Stimulated activated CD8-positive, alpha-beta memory T cell treated with anti-CD3 and anti-CD28 coated beads, Interleukin-15, amount 100 ng/mL, for 24 hours (primary cell): ENCODE measurements at regions not wholly inside any gene's neighbourhood (a gene's known extent, or its start where the extent isn't known, plus 50 kb on each side); places are given as distances from the start of the nearest gene placed in this dataset.
"Not testable (repeated sequence)": the region's sequence is repeated elsewhere in the genome, so short reads cannot be mapped to it uniquely, and the experiment has no call there.

Source experiments
- DNase-seq: peaks from one replicate; pipeline ENCODE4 v3.0.0-alpha.2; 2020; ENCODE audit warnings: low read depth

DNA sequence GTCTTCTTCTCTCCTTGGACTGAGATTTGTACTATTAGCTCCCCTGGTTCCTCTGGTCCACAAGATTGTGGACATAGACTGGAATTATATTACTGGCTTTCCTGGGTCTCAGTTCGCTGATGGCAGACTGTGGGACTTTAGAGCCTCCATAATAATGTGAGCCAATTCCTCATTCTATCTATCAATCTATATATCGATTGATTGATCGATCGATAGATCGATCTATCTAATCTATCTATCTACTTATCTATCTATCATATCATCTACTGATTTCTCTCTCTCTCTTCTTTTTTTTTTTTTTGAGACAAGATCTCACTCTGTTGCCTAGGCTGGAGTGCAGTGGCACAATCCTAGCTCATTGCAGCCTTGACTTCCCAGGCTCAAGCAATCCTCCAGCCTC, 51.5 kb upstream of the DDR1 start:
- no peak for DNase-seq

DNA sequence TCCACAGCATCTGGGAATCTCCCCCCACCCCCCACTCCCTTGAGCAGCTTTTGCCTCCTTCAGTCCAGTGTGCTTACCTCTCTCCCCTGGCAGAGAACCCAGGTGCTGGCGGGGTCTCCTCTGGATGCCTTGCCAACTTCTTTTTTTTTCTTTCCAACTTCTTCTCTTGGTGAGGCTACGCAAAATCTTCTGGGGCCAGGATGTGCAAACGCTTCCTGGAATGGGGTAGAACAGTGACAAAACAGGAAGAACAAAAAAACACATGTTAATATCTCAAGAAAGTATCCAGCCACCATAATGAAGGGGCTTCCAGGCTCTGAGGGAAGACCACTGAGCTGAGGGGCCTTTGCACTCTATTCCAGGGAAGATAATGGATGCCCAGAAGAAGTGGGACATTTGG, 53.9 kb upstream of the DDR1 start:
- DNase-seq, result no peak

GRCh38 chr6:30829639-30830255, 54.6 kb upstream of the DDR1 start:
- no peak for DNase-seq

- no peak for DNase-seq
These were observed 55.3 kb upstream of the DDR1 start for GRCh38 chr6:30829033-30829432.

DNA sequence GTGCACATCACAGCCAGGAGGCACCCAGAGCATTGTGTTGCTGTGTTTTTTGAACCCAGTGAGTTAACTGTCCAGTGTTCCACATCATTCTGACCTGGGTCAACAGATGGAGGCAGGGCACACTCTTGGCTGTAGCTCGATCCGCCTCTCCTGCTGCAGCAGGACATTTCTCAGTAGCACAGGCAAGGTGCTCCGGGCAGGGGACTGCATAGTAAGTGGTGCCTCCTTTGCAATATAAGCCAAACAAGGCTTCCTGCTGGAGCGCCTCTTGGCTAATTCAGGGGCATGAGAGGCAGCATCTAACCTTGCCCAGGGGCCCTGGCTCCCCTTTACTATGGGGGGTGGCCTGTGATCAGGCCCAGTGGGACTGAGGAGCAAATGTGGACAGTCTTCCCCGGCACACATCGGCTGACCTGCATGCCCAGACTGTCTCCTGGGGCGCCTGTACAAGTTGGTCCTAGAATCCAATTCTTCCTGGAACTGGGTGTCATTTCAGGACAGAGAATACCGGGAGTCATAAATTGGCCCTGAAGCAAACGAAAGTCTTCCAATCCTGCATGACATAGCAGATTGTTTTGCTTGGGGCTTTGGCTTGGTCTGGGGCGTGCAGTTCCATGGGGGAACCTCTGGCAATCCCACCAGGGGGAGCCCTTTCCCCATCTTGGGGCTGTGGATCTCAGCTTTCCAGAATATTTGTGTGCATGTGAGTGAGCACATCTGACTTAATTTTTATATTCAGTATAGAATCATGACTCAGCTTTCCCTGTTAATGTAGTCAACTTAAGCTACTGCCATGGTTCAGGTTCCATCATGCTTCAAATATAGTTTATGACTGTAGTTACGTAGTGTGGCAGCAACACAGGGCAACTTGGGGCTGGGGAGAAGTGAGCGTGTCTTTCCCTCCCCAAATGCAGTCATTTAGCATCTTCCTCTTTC, 56.0 kb upstream of the DDR1 start:
- peak; percentile 65 for DNase-seq

DNA sequence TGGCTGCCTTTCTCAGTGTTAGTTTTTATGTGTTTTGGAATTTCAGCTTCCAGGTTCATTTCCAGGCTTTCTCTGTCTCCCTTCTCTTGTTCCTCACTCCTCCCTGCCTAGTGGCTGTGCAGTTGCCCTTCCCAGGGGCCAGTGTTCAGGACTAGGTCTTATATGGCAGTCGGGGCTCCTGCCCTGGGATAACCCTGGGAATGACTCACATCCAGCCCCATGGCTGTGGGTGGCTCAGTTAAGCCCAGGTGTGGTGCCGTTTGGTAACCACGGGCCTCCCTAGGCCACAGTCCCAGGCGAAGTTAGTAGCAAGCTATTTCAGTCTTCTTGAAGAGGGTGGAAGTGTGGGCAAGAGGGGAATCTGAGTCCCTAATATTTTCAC, 57.4 kb upstream of the DDR1 start:
- no peak for DNase-seq

GRCh38 chr6:30824698-30825097, 59.6 kb upstream of the DDR1 start:
- no peak for DNase-seq

DNA sequence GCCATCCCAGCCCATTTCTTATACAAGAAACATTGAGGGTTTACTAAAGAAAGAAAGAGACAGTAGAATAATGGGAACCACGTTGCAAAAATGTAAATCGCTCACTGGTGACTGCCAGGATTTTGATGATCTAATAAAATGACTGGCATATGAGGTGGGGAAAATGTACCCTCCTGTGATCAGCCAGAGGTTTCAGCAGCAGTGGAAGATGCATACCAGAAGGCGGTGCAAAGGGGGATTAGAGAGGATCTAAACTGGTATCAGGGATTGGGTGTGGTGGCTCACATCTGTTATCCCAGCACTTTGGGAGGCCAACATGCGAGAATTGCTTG, 60.8 kb upstream of the DDR1 start:
- DNase-seq, result no peak

- DNase-seq, result no peak
These were observed 62.2 kb upstream of the DDR1 start for GRCh38 chr6:30821862-30822784.

DNA sequence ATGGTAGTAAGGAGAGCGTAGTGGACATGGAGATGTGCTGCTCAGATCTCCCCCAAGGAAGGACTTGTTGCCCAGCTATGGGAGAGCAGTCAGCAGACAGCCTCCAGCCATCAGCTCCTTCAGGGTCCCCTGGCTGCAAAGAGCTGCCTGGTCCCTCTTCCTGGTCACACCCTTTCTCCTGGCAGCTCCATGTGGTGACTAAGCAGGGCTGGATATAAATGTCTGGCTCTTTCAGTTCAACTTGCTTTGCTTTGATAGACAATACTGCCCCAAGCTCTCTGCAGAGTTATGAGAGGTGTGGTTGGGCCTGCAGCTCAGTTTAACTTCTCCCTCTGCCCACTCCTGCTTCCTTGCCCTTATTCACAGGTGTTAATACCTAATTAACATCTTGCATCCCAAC, 64.1 kb upstream of the DDR1 start:
- no peak for DNase-seq

GRCh38 chr6:30819297-30819917, 64.9 kb upstream of the DDR1 start:
- no peak for DNase-seq

- DNase-seq, result no peak
These were observed 65.9 kb upstream of the DDR1 start for GRCh38 chr6:30818391-30818841.

DNA sequence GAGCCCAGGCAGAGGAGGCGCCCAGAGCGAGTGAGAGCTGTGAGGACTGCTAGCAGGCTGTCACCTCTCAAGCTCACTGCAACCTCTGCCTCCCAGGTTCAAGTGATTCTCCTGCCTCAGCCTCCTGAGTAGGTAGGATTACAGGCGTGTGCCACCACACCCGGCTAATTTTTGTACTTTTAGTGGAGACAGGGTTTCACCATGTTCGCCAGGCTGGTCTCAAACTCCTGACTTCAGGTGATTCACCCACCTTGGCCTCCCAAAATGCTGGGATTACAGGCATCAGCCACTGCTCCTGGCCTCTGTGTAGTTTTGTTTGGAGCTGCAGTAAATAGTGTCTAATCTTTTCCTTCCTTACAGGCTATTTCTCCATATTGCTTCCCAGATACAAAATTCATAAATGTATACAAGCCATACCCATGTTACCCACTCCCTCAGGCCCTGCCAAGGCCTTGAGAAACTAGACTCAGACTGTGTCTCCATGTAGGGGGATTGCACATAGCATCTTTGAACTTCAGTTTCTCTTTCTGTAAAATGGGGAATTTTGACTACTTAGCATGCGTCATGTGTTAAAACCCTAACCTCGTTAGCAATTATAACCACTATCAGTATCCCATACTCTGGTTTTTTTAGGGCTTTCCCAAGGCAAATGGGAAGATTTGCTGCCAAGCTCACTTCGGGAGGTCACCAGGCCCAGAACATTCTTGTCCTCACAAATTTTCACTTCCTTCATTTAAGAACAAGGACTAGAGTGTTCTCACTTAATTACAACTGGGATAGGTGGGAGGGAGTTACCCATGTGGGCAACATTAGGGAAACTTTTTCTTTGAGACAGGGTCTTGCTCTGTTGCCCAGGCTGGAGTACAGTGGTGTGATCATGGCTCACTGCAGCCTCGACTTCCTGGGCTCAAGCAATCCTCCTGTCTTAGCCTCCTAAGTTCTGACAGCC, 67.3 kb upstream of the DDR1 start:
- no peak for DNase-seq

- DNase-seq, result not testable (repeated sequence)
These were observed 68.0 kb upstream of the DDR1 start for GRCh38 chr6:30816296-30816695.

- DNase-seq, result not testable (repeated sequence)
These were observed 69.1 kb upstream of the DDR1 start for GRCh38 chr6:30815041-30815742.

DNA sequence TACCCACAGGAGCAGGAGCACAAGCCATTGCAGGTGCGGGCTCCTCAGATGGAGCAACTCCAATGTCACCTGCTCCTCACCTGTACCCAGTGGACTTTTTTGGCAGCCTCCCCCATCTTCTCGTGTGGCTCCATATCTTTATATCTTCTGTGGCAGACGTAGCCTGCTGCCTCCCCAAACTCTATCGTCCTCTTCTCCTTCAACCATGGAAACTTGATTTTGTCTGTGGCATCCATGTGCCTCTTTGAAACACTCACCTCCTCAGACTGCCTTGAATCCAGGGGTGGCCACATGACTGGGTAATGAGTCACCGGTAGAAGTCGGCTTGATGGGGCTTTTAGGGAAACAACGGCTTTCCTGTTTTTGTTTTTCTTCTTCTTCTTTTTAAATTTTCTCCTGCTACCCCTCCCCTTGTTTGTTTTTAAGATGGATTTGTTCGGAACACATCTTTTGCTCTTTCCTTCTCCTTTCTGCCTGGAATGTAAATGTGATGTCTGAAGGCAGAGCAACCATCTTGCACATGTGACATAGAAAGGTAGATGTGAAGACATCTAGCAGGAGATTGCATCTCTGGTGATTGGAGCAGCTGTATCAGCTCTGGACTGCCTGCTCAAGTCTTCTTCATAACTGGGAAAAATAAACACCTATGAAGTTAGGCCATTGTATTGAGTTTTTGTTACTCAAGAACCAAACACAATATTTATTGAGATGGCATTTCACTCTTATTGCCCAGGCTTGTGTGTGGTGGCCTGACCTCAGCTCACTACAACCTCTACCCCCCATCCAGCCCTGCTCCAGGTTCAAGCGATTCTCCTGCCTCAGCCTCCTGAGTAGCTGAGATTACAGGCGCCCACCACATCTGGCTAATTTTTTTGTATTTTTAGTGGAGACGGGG, 69.9 kb upstream of the DDR1 start:
- no peak for DNase-seq

DNA sequence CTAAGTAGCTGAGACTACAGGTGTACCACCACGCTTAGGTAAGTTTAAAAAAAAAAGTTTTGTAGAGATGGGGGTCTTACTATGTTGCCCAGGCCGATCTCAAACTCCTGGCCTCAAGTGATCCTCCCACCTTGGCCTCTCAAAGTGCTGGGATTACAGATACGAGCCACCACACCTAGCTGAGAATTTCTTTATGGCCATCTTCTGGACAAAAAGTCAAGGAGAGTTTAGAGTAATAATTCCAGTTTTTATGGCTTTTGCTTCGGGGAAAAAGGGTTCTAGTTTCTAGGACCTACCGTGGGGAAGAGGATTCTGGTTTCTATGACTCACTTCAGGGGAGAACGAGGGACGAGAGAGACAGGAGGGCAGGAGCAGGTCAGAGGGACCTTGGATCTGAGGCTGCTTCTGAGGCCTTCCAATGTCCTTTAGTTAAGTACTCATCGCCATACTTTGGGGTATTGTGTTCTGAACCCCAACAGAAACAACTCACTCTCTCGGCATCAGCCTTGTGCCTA, 69.3 kb upstream of the IER3 start:
- DNase-seq, result no peak

DNA sequence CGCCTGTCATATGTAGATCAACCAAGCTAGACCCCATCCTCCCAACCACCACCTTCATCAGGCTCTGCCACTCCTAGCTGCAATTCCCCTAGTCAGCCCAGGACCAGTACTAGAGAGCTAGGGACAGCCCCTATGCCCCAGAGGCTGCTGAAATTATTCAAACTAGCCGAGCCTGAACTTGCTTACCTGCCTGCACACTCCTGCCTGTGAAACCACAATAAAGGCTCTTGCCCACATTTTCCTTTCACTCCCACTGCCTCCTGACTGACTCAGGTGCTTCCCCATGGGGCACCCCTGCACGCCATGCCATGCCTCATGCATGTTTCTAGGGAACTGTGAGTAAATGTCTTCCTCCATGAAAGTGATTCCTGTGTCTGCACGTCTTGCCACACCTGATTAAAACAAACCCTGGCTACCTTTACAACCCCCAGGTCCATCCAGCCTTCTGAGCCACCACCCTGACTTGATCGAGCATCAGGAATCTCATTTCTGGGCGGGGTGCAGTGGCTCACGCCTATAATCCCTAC, 66.5 kb upstream of the IER3 start:
- peak; percentile 31 for DNase-seq

GRCh38 chr6:30807566-30807965, 63.2 kb upstream of the IER3 start:
- not testable (repeated sequence) for DNase-seq
